Middle frontal gyrus (tissue), 1 donor: ENCODE measurements at regions not wholly inside any gene's neighbourhood (a gene's known extent, or its start where the extent isn't known, plus 50 kb on each side); places are given as distances from the start of the nearest gene placed in this dataset.
"Not testable (repeated sequence)": the region's sequence is repeated elsewhere in the genome, so short reads cannot be mapped to it uniquely, and the experiment has no call there.

Experiments
- DNase-seq: peaks from one replicate; pipeline ENCODE4 v3.0.0-alpha.2; 2015; ENCODE audit warnings: low spot score; ENCODE audit errors: extremely low spot score

DNA sequence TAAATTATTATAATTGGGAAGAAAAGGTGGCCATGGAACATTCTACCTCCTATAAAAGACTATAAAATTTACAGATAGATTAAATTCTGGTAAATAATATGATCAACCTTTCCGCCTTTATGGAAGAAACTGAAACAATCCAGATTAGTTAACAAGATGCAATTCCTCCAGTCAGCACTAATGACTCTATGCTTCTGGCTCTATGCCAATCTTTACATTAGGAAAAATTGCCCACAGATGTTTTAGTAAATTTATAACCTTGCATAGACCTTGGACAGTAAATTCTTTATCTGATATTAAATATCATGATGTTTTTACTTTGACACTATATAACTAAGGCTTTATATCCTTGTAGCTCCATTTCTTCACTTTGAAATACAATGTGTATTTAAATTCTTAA, 2302.5 kb downstream of the ARAP2 start:
- no peak for DNase-seq

DNA sequence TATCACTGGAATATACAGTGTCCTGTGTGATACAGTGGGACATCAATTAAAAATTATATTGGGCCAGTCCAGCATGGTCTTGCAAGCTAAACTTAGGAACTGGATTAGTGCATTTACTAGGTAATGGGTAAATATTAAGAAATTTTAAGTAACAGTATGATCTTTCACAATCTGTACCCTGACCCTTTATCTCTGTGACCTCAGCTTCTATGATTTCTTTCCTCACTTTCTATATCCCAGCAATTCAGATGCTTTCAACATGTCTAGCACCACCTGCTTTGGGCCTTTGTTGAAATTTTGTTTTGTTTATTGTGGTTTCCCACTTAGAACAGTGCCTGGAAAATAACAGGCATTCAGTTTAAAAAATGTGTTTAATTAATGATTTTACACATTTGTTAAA, 2295.4 kb downstream of the ARAP2 start:
- no peak for DNase-seq

DNA sequence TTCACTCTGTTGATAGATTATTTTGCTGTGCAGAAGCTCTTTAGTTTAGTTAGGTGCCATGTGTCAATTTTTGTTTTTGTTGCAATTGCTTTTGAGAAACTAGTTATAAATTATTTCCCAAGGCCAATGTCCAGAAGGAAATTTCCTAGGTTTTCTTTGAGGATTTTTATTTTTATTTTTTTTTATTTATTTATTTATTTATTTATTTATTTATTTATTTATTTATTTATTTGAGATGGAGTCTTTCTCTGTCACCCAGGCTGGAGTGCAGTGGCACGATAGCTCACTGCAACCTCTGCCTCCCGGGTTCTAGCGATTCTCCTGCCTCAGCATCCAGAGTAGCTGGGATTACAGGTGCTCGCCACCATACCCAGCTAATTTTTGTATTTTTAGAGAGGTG, 2290.5 kb downstream of the ARAP2 start:
- DNase-seq: not testable (repeated sequence)

DNA sequence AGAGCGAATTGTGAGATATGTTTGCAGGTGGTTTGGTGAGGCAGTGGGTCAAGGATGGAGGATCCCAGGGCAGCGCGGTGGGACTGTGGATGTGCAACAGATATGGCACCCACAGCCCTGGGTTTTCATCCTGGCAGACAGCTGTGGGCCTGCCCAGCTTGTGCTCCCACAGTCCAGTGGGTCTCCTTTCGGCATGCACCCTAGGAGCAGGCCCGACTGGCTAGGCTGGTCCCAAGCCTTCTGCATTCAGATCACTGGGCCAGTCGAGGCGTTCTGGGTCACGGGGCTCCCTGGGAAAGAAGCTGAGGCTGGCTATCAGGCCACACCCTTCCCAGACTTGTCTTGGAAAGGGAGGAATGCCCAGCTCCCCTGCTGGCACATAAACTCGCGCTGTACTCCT, 2289.6 kb downstream of the ARAP2 start:
- DNase-seq: no peak

DNA sequence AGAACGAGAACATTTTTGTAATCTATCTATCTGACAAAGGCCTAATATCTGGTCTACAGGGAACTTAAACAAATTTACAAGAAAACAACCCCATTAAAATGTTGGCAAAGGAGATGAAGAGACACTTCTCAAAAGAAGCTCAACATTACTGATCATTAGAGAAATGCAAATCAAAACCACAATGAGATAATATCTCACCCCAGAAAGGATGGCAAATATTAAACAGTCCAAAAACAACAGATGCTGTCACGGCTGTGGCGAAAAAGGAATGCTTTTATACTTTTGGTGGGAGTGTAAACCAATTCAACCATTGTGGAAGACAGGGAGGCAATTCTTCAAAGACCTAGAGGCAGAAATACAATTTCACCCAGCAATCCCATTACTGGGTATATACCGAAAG, 2284.8 kb downstream of the ARAP2 start:
- no peak for DNase-seq

DNA sequence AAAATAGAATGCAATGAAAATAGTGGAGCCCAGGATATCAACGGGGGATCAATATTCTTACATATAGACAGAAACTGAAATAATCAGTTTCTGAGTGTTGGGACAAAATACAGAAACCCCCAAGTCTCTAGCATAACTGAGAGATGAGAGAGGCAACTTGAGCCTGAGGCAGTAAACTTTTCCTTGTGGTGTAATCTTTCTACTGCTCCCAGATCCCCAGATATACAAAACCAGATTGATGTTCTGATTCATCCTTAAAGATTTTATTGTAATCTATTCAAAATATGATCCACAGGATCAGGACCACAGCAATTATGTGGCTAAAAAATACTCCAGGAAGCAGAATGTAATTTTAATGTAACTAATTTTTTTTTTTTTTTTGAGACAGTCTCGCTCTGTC, 2282.6 kb downstream of the ARAP2 start:
- no peak for DNase-seq

DNA sequence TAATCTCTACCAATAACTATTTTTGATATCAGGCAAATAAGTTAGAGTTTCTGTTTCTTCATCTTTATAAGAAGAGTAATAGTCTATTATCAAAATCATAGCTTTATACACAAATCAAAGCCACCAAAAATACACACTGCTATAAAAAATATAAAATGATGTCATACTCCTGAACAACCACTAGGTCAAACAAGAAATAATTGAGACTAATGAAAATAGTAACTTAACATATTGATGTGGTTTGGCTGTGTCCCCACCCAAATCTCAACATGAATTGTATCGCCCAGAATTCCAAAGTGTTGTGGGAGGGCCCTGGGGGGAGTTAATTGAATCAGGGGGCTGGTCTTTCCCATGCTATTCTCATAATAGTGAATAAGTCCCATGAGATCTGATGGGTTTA, 2277.5 kb downstream of the ARAP2 start:
- no peak for DNase-seq

DNA sequence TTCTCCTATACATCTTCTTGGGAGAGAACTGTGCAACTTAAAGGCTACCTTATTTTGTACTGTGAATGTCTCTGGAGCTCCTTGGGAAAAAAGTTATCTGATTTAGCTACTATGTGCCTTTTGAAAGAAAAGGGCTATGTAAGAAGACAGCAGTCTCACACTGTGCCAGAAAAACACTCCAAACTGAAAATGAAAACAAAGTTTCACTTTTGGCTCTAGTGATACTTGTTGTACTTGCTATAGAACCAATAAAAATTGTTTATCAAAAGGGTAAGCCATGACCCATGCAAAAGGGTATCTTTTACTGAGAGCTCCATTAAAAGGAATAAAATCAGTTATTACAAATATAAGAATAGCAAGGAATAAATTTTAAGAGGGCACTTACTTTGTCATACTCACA, 2270.0 kb downstream of the ARAP2 start:
- no peak for DNase-seq

DNA sequence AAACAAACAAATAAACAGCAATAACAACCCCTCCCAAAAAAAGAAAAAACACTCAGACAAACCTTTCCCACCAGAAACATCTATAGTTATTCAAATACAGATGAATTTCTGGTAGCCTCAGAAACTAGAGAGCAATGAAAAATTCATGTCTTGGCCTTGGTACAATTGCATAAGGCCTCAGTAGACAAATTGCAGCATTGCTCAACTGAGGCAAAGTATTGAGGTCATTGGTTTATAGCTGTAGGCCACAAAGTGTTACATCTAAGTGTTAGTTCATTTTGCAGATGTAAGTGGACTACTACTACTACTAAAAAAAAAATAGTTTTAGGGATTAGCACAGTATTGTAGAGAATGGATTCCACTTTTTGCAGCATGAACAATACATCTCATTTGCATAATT, 2268.3 kb downstream of the ARAP2 start:
- no peak for DNase-seq

DNA sequence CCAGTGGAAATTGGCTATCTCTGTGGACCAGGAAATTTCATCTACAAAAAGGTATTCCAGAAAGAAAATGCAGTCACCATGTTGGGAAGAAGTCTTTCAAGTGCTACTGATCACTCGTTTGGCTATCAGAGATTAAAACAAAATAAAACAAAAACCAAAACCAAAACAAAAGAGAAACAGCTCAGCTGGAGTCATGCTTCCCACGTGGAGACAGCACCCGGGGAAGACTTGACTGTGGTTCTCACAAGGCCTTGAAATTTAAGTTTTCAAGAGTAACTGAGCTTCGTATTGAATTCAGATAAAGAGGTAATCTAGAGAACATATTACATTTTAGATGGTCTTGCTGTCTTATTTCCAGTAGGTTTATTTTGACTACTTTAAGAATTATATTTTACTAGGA, 2264.5 kb downstream of the ARAP2 start:
- not testable (repeated sequence) for DNase-seq

DNA sequence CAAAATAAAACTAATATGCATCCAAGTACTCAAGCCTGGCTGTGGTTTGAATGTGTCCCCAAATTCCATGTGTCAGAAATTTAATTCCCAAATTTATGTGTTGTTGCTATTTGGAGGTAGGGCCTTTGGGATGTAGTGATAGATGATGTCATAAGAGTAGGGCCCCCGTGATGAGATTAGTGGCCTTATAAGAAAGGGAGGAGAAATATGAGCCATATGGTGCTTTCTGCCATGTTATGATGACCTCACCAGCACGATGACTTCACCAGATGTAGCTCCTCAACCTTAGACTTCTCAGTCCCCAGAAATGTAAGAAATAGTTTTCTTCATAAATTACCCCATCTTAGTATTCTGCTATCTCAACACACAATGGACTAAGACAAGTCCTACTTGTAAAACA, 2264.0 kb downstream of the ARAP2 start:
- DNase-seq: no peak

DNA sequence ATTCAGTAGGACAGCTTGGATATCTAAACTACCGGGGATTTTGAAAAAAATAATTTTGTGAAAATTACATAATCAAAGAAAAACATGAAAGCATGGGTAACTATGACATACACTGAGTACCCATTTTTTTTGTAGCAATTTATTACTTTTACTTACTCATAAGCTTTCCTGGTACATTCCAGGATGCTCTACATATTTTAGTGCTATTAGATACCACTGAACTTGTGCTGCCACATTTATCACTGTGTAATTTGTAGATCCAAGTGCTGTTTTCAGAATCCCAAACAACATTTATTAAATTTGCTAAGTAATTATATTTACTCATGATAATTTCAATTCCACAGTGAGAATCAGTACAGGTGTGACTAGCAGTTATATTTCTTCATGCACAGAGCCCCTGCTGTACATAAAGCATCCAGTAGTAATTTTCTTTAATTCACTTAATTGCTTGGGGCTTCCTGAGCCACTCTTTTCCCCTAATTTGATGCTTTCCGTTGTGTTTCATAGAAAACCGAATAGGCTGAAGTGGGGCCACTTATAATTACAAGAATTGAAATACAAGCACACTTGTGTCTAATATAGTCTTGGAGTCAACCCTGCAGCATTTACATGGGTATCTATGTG, 2254.4 kb downstream of the ARAP2 start:
- DNase-seq: no peak

DNA sequence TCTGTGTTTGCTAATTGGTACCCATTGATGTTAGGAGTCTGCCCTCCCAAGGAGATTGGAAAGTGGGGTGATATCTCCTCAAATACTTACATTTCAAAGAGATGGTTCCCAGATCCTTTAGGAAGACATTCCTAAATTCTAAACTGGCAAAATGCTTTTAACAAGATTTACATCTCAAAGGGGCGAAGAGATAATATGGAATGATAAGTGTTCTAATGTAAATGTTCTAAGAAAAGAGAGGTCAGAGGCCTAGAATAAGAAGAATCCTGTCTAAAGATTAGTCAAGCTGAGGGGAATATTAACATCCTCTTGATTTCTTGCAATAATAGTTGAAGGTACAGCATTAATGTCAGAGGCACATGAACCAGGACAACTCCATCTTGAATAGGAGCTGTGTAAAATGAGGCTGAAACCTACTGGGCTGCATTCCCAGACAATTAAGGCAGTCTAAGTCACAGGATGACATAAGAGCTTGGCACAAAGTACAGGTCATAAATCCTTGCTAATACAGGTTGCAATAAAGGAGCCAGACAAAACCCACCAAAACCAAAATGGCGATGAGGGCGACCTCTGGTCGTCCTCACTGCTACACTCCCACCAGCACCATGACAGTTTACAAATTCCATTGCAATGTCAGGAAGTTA, 2248.1 kb downstream of the ARAP2 start:
- no peak for DNase-seq

DNA sequence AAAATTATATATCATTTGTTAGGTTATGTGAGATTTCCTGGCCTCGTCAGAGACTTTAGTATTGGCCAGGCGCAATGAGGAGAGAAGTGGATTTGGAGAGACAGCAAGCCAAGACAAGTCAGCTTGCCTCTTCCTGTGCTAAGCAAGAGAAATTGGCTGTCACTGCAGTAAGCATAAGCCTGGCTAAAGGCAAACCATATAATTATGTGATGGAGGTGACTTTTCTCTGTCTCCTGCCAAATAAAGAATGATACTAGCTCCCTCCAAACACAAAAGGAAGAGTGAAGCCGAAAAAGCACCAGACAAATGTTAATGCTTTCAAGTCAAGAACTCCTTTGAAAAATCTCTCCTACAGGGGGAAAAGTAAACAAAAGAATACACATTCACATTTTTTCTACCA, 2246.0 kb downstream of the ARAP2 start:
- no peak for DNase-seq

DNA sequence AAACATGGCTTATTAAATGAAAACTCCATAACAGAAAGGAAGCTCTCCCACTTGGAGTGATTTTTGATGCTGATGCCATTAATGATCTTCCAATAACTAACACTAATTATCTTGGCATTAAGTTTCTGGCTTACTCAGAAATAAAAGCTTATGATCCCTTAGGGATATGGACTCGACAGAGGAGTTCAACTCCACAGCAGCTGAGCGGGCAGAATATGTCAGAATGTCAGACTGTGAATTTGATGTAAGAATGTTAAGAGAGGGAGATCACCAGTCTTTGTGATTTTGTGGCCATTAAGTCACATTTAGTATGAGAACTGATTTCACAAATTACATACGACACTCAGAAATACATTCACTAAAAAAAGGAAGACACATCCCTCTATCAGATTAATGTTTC, 2244.0 kb downstream of the ARAP2 start:
- no peak for DNase-seq

DNA sequence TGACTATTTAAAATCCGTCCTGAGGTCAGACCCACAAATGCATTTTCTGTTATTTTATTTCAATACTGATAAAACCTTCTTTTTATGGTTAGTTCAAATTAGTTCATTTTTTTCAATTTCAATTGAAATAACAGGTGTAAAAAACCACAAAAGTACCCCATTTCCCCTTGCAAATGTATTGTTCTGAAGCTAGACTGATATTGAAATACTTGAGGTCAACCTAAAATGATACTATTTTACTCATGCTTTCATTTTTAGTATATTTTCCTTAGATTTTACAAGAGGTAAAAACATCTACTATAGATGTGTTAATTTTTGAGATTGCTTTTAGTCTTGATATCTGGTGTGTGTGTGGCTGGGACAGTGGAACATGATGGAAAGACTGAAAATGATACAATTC, 2237.8 kb downstream of the ARAP2 start:
- not testable (repeated sequence) for DNase-seq

DNA sequence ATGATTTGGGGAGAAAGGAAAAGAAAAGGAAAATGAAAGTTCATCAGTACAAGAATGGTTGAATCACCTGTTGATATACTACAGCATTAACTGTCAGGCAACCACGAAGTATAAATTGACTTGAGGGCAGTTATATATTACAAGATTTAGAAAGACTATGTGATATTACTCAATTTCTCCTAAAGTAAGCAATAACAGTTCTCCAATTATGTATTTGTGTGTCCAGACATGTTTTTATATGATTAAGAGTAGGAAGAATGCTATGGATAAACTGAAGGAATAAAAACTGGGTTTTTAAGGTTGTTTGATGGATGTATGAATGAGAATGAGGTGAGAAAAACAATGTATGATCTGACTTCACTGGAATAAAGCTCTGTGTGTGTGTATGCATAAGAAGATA, 2234.4 kb downstream of the ARAP2 start:
- no peak for DNase-seq

DNA sequence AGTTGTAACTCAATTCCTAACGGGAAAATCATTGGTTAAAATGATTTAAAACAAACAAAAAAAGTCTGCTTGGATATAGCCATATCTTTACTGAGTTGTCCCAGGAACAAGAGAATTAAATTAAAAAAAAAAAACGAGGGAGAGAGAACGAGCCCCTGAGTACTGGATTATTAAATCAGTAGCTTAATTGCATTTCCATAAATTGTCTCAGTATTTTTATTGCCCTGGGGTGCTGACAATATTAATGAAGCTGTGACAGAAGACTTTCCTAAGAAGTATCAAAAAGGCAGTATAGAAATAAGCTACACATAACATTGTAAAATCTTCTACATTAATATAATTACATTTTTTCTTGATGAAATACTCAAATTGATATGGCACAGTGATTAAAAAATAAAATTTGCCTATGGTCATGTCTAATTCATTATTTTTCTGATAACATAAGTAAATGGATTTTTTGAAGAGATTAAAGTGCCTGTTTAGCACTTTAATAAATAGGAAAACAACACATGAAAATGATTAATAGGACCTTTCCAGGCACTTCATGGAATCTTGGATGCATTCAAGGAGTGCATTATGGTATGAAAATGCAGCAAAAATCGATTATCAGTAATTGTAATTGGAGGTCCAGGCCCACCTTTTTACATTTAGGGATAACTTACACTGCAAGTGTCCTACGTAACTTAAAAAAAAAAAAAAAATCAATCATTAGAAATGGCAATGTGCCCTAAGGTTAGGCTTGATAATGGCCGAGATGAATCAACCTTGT, 2233.4 kb downstream of the ARAP2 start:
- no peak for DNase-seq

DNA sequence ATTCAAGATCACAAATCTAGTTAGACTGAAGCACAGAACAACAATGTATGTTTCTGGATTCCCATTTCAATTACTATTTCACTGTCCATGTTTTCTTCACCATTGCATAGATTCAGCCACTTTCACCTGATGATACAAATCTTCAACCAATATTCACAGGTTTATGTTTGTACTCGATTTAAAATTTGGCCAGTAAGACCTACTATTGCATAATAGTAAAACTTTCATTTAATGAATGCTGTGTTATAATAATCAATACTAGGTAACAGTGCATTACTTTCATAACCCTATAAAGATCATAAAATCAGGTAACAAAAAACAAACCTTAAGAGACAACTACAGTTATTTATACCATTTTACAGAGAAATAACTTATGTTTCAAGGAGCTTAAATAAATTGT, 2209.1 kb downstream of the ARAP2 start:
- no peak for DNase-seq

DNA sequence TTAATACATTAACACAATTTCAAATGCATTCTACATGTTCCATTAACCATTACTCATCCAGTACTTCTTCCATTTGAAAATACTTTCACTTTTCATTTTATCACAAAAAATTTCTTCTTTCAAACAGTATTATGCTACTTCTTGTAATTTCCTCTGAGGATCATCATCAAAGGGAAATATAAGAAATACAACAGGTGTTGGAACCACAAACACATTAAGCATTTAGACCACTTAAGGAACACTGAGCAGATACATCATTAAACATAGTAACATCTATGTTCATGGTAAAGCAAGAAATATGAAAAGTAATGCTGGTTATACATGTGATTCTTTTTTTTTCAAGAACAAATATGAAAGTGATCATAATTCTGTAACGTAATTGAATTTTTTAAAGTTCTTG, 2207.0 kb downstream of the ARAP2 start:
- DNase-seq: no peak

DNA sequence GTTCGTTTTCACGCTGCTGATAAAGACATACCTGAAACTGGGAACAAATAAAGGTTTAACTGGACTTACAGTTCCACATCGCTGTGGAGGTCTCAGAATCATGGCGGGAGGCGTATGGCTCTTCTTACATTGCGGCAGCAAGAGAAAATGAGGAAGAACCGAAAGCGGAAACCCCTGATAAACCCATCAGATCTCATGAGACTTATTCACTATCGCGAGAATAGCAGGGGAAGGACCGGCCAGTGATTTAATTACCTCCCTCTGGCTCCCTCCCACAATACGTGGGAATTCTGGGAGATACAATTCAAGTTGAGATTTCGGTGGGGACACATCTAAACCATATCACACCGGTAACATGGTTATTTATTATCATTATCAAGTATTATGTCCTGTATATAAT, 2204.5 kb downstream of the ARAP2 start:
- DNase-seq: no peak

DNA sequence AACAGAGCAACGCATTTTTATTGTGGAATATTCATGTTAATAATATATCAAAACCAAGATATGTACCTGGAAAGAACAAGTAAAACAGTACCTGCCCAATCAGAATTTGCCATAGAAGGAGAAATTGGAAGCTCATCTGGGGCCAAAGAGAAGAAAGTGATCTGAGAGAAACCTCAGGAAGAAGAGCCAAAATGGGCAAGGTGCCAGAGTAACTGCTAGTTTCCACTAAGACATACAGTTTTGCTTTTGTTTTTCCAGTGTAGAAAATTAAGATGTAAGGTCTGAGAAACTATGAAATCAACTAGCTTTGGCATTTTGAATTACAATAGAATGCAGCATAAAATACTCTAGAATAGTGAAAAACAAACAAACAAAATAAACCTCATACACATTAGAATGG, 2201.2 kb downstream of the ARAP2 start:
- no peak for DNase-seq

DNA sequence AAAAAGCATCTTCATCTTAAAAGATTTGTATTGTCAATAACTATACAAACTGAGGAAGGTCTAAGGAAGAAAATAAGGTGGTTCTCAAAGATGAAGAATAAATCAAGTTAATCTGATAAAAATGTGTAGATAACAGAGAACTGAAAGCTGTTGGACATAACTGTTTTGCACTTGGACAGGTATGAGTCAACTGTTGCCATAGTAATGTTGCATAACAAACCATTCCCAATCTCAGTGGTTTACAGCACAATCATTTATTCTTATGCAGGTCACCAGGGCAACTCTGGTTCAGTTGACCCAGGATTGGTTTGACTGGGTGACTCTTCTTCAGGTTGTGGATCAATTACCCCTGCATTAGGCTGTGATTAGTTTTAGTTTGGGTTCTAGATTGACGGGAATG, 2197.7 kb downstream of the ARAP2 start:
- no peak for DNase-seq
